Liver (tissue), 8 donors: ENCODE measurements at regions not wholly inside any gene's neighbourhood (a gene's known extent, or its start where the extent isn't known, plus 50 kb on each side); places are given as distances from the start of the nearest gene placed in this dataset.

Experiments used
- DNase-seq: peaks from one replicate; pipeline ENCODE4 v3.0.0-alpha.2; 2017; ENCODE audit warnings: low spot score
- H3K27ac ChIP-seq, 2 donors: one replicate each; pipeline ENCODE4 v1.7.0; 2013; ENCODE audit warnings: inconsistent platforms in 2 of 2, low read length in 2 of 2, control low read depth in 1 of 2, low read depth in 1 of 2, mild to moderate bottlenecking in 1 of 2
- H3K27me3 ChIP-seq, 4 donors: one replicate each; pipeline versions ENCODE4 v1.6.1 to v1.7.0; 2013; ENCODE audit warnings: low read length in 3 of 4, inconsistent platforms in 1 of 4, mild to moderate bottlenecking in 1 of 4, moderate library complexity in 1 of 4; ENCODE audit not compliant: control insufficient read depth in 4 of 4, insufficient read depth in 4 of 4
- H3K36me3 ChIP-seq, 4 donors: one replicate each; pipeline versions ENCODE4 v1.6.1 to v1.7.0; 2013; ENCODE audit warnings: low read length in 3 of 4, mild to moderate bottlenecking in 3 of 4, low read depth in 1 of 4, moderate library complexity in 1 of 4; ENCODE audit not compliant: control insufficient read depth in 4 of 4, insufficient read depth in 3 of 4
- H3K4me1 ChIP-seq, 4 donors: one replicate each; pipeline versions ENCODE4 v1.6.1 to v1.7.0; 2013; ENCODE audit warnings: low read length in 3 of 4, mild to moderate bottlenecking in 3 of 4, moderate library complexity in 1 of 4; ENCODE audit not compliant: control insufficient read depth in 4 of 4, insufficient read depth in 4 of 4
- H3K4me3 ChIP-seq, 3 donors: one replicate each; pipeline versions ENCODE4 v1.6.1 to v1.7.0; 2013; ENCODE audit warnings: low read length in 3 of 3, control low read depth in 1 of 3, low read depth in 1 of 3, mild to moderate bottlenecking in 1 of 3
- H3K9ac ChIP-seq, 2 donors: one replicate each; pipeline ENCODE4 v1.7.0; 2013; ENCODE audit warnings: low read length in 2 of 2, mild to moderate bottlenecking in 2 of 2, moderate library complexity in 2 of 2, control low read depth in 1 of 2, low read depth in 1 of 2
- H3K9me3 ChIP-seq, 4 donors: one replicate each; pipeline versions ENCODE4 v1.6.1 to v1.7.0; 2013; ENCODE audit warnings: low read length in 3 of 4; ENCODE audit not compliant: control insufficient read depth in 4 of 4
- ATF3 ChIP-seq: IDR thresholded peaks from 2 replicates; pipeline ENCODE4 v1.6.1; 2016; ENCODE audit warnings: antibody characterized with exemption
- EGR1 ChIP-seq, 2 donors: IDR thresholded peaks; 2 replicates each; pipeline ENCODE4 v1.6.1; 2016 to 2018; ENCODE audit warnings: antibody characterized with exemption in 2 of 2, low read depth in 2 of 2
- FOXA1 ChIP-seq: IDR thresholded peaks from 2 replicates; pipeline ENCODE4 v1.6.1; 2016; ENCODE audit warnings: antibody characterized with exemption
- FOXA2 ChIP-seq: IDR thresholded peaks from 2 replicates; pipeline ENCODE4 v1.6.1; 2016; ENCODE audit warnings: antibody characterized with exemption
- GABPA ChIP-seq, 2 donors: IDR thresholded peaks in 1 of 2; conservative IDR thresholded peaks in 1 of 2; 2 replicates each; pipeline ENCODE4 v1.6.1; 2016; ENCODE audit warnings: antibody characterized with exemption in 2 of 2, mild to moderate bottlenecking in 1 of 2, moderate library complexity in 1 of 2
- HNF4A ChIP-seq, 2 donors: conservative IDR thresholded peaks; 2 replicates each; pipeline ENCODE4 v1.6.1; 2016; ENCODE audit warnings: antibody characterized with exemption in 2 of 2, mild to moderate bottlenecking in 2 of 2
- HNF4G ChIP-seq: IDR thresholded peaks from 2 replicates; pipeline ENCODE4 v1.6.1; 2016; ENCODE audit warnings: antibody characterized with exemption
- MAX ChIP-seq: IDR thresholded peaks from 2 replicates; pipeline ENCODE4 v1.6.1; 2016; ENCODE audit warnings: antibody characterized with exemption
- NR2F2 ChIP-seq: IDR thresholded peaks from 2 replicates; pipeline ENCODE4 v1.6.1; 2016; ENCODE audit warnings: antibody characterized with exemption
- RAD21 ChIP-seq, 2 donors: IDR thresholded peaks; 2 replicates each; pipeline ENCODE4 v1.6.1; 2016; ENCODE audit warnings: antibody characterized with exemption in 2 of 2, mild to moderate bottlenecking in 2 of 2
- REST ChIP-seq: IDR thresholded peaks from 2 replicates; pipeline ENCODE4 v1.6.1; 2016; ENCODE audit warnings: antibody characterized with exemption, mild to moderate bottlenecking
- RXRA ChIP-seq, 2 donors: IDR thresholded peaks; 2 replicates each; pipeline ENCODE4 v1.6.1; 2017 to 2018; ENCODE audit warnings: antibody characterized with exemption in 2 of 2, mild to moderate bottlenecking in 1 of 2
- SP1 ChIP-seq: IDR thresholded peaks from 2 replicates; pipeline ENCODE4 v1.6.1; 2018; ENCODE audit warnings: antibody characterized with exemption, mild to moderate bottlenecking
- TAF1 ChIP-seq: conservative IDR thresholded peaks from 2 replicates; pipeline ENCODE4 v1.6.1; 2016; ENCODE audit warnings: antibody characterized with exemption, mild to moderate bottlenecking
- YY1 ChIP-seq: IDR thresholded peaks from 2 replicates; pipeline ENCODE4 v1.6.1; 2016; ENCODE audit warnings: antibody characterized with exemption, mild to moderate bottlenecking
- ZBTB33 ChIP-seq: IDR thresholded peaks from 2 replicates; pipeline ENCODE4 v1.6.1; 2016; ENCODE audit warnings: antibody characterized with exemption
- WGBS: extraction: QIAGEN DNeasy Blood & Tissue Kit; methylation state at CpG from one replicate; pipeline ENCODE4 v1.1.7; 2013; 5-methylcytosine and 5-hydroxymethylcytosine counted together
- TF ChIP-seq, protein P1 (sequence below): fragments of 150-350 bp; IDR thresholded peaks from 2 replicates; pipeline ENCODE4 v1.5.1; 2017; ENCODE audit warnings: improper control_type of control experiment, low read depth, low read length; ENCODE audit not compliant: missing input control
- donor health status: healthy.
- donor health status: healthy.
- donor health status: healthy.
- donor health status: healthy.
- donor health status: healthy.

GRCh38 chr1:195637539-195637938 lies 970.7 kb downstream of the KCNT2 start:
- Histone ChIP-seq H3K4me1 (no peaks in the 10 kb centered on the region), H3K36me3 (no peaks in the 10 kb centered on the region), H3K9ac (no peak overlapping the region), H3K4me3 (no peak overlapping the region), H3K27me3 (no peaks in the 10 kb centered on the region), H3K9me3 (no peaks in the 10 kb centered on the region), H3K27ac (no peak overlapping the region)
- DNase-seq = no peak
- WGBS = 50% methylated on average over 5 of the region's 5 CpGs
- no peak for TF ChIP-seq FOXA1
- no peak for TF ChIP-seq GABPA (IDR thresholded peaks at IDR 0.05 in 1 of 2, conservative IDR thresholded peaks at IDR 0.05 in 1 of 2)
- no peak for TF ChIP-seq FOXA2
- TF ChIP-seq EGR1 (IDR thresholded peaks at IDR 0.05; ENCODE audit: low read depth in 2 of 2) = no peak
- TF ChIP-seq HNF4G = no peak
- TF ChIP-seq ZBTB33 = no peak
- no peak for TF ChIP-seq YY1
- TF ChIP-seq, protein P1, sequence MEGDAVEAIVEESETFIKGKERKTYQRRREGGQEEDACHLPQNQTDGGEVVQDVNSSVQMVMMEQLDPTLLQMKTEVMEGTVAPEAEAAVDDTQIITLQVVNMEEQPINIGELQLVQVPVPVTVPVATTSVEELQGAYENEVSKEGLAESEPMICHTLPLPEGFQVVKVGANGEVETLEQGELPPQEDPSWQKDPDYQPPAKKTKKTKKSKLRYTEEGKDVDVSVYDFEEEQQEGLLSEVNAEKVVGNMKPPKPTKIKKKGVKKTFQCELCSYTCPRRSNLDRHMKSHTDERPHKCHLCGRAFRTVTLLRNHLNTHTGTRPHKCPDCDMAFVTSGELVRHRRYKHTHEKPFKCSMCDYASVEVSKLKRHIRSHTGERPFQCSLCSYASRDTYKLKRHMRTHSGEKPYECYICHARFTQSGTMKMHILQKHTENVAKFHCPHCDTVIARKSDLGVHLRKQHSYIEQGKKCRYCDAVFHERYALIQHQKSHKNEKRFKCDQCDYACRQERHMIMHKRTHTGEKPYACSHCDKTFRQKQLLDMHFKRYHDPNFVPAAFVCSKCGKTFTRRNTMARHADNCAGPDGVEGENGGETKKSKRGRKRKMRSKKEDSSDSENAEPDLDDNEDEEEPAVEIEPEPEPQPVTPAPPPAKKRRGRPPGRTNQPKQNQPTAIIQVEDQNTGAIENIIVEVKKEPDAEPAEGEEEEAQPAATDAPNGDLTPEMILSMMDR = no peak
- TF ChIP-seq TAF1 = no peak
- TF ChIP-seq RAD21 (IDR thresholded peaks at IDR 0.05) = no peak
- TF ChIP-seq RXRA (IDR thresholded peaks at IDR 0.05) = no peak
- TF ChIP-seq HNF4A (conservative IDR thresholded peaks at IDR 0.05) = no peak
- no peak for TF ChIP-seq SP1
- TF ChIP-seq NR2F2 = no peak
- no peak for TF ChIP-seq REST
- TF ChIP-seq MAX = no peak
- no peak for TF ChIP-seq ATF3

GRCh38 chr1:195618287-195618686 lies 990.0 kb downstream of the KCNT2 start:
- H3K27ac ChIP-seq = no peak overlapping the region
- H3K4me1 ChIP-seq = no peaks in the 10 kb centered on the region
- H3K4me3 ChIP-seq = no peak overlapping the region
- 66% methylated on average over 3 of the region's 3 CpGs for WGBS
- H3K9me3 ChIP-seq = no peaks in the 10 kb centered on the region
- TF ChIP-seq MAX = no peak
- no peak for TF ChIP-seq GABPA (IDR thresholded peaks at IDR 0.05 in 1 of 2, conservative IDR thresholded peaks at IDR 0.05 in 1 of 2)
- TF ChIP-seq TAF1 = no peak
- no peaks in the 10 kb centered on the region for H3K27me3 ChIP-seq
- H3K9ac ChIP-seq = no peak overlapping the region
- no peak for DNase-seq
- no peaks in the 10 kb centered on the region for H3K36me3 ChIP-seq
